ENCODE measurements at regions not wholly inside any gene's neighbourhood (a gene's known extent, or its start where the extent isn't known, plus 50 kb on each side); places are given as distances from the start of the nearest gene placed in this dataset.

GRCh38 chr7:116340201-116340847 is 130.0 kb downstream of the TES start:
- no peaks in the 10 kb centered on the region for H3K4me1 ChIP-seq
- H3K27me3 ChIP-seq: no peaks in the 10 kb centered on the region
- TF ChIP-seq, protein P1, sequence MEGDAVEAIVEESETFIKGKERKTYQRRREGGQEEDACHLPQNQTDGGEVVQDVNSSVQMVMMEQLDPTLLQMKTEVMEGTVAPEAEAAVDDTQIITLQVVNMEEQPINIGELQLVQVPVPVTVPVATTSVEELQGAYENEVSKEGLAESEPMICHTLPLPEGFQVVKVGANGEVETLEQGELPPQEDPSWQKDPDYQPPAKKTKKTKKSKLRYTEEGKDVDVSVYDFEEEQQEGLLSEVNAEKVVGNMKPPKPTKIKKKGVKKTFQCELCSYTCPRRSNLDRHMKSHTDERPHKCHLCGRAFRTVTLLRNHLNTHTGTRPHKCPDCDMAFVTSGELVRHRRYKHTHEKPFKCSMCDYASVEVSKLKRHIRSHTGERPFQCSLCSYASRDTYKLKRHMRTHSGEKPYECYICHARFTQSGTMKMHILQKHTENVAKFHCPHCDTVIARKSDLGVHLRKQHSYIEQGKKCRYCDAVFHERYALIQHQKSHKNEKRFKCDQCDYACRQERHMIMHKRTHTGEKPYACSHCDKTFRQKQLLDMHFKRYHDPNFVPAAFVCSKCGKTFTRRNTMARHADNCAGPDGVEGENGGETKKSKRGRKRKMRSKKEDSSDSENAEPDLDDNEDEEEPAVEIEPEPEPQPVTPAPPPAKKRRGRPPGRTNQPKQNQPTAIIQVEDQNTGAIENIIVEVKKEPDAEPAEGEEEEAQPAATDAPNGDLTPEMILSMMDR (IDR thresholded peaks at IDR 0.05): no peak
- intact Hi-C loops (cut with DNase I): loop anchor here (10.0 kb wide), 1 partner anchor 76 kb away; no protein-coding TSS in a partner anchor
- no peak overlapping the region for H3K4me3 ChIP-seq
- H3K9me3 ChIP-seq: no peaks in the 10 kb centered on the region
- DNase-seq: no peak
- no peaks in the 10 kb centered on the region for H3K36me3 ChIP-seq
- no peak overlapping the region for H3K9ac ChIP-seq (ENCODE audit: low read depth in 2 of 2, low read length in 2 of 2)
- no peak overlapping the region for H3K27ac ChIP-seq

GRCh38 chr7:116340943-116341907 is 130.9 kb downstream of the TES start:
- Histone ChIP-seq H3K27ac (no peak overlapping the region), H3K4me3 (no peak overlapping the region), H3K27me3 (no peaks in the 10 kb centered on the region), H3K9me3 (no peaks in the 10 kb centered on the region), H3K36me3 (no peaks in the 10 kb centered on the region), H3K4me1 (no peaks in the 10 kb centered on the region), H3K9ac (ENCODE audit: low read depth in 2 of 2, low read length in 2 of 2) (no peak overlapping the region)
- no peak for DNase-seq
- TF ChIP-seq, protein P1 (IDR thresholded peaks at IDR 0.05): no peak
- intact Hi-C loops (cut with DNase I): loop anchor here (10.0 kb wide), 1 partner anchor 76 kb away; no protein-coding TSS in a partner anchor

GRCh38 chr7:116342125-116342524 is 131.8 kb downstream of the TES start:
- no peaks in the 10 kb centered on the region for H3K36me3 ChIP-seq
- no peaks in the 10 kb centered on the region for H3K4me1 ChIP-seq
- intact Hi-C loops (cut with DNase I): loop anchor here (10.0 kb wide), 1 partner anchor 77 kb away; no protein-coding TSS in a partner anchor
- no peak for DNase-seq
- no peak overlapping the region for H3K27ac ChIP-seq
- no peaks in the 10 kb centered on the region for H3K27me3 ChIP-seq
- H3K9me3 ChIP-seq: no peaks in the 10 kb centered on the region
- no peak overlapping the region for H3K4me3 ChIP-seq
- H3K9ac ChIP-seq (ENCODE audit: low read depth in 2 of 2, low read length in 2 of 2): no peak overlapping the region
- TF ChIP-seq, protein P1 (IDR thresholded peaks at IDR 0.05): no peak

DNA sequence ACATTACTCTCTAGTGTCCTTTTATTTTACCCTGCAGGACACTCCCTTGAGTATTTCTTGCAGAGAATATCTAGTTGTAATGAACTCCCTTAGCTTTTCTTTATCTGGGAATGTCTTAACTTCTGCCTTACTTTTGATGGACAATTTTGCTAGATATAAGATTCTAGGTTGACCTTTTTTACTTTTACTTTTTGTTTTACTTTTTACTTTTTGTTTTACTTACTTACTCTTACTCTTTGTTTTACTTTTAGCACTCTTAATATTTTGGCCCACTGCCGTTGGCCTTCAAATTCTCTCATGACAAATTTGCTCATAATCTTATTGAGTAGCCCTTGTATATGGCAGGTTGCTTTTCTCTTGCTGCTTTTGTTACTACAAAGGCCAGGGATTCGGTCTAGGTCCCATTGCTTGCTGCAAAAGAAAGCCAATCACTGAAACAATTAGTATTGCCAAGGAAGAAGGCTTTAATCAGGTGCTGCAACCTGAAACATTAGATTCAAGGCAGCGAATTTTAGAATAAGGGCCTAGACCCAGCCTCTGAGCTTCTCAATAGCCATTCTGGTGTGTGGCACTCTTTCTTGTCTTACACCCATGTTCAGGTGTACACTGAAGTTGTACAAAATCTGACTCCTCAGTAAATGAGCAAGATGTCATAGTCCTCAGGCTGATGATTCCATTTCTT is 137.0 kb downstream of the TES start:
- intact Hi-C loops (cut with DNase I): loop anchor here (10.0 kb wide), 1 partner anchor 82 kb away; no protein-coding TSS in a partner anchor
- no peak overlapping the region for H3K27ac ChIP-seq
- no peaks in the 10 kb centered on the region for H3K27me3 ChIP-seq
- TF ChIP-seq, protein P1 (IDR thresholded peaks at IDR 0.05): no peak
- no peaks in the 10 kb centered on the region for H3K36me3 ChIP-seq
- H3K9ac ChIP-seq (ENCODE audit: low read depth in 2 of 2, low read length in 2 of 2): no peak overlapping the region
- no peaks in the 10 kb centered on the region for H3K4me1 ChIP-seq
- no peak for DNase-seq
- H3K9me3 ChIP-seq: no peaks in the 10 kb centered on the region
- no peak overlapping the region for H3K4me3 ChIP-seq

- Histone ChIP-seq H3K27me3 (no peaks in the 10 kb centered on the region), H3K4me3 (no peak overlapping the region), H3K36me3 (no peaks in the 10 kb centered on the region), H3K27ac (no peak overlapping the region), H3K9me3 (no peaks in the 10 kb centered on the region), H3K4me1 (no peaks in the 10 kb centered on the region), H3K9ac (ENCODE audit: low read depth in 2 of 2, low read length in 2 of 2) (no peak overlapping the region)
- no peak for DNase-seq
- TF ChIP-seq, protein P1 (IDR thresholded peaks at IDR 0.05): no peak
- intact Hi-C loops (cut with DNase I): loop anchor here (10.0 kb wide), 1 partner anchor 84 kb away; no protein-coding TSS in a partner anchor
These were observed 138.0 kb downstream of the TES start for GRCh38 chr7:116348346-116348745.

Measured in colonic mucosa (tissue), 4 donors.